Spinal cord (tissue), 9 donors: ENCODE measurements at regions not wholly inside any gene's neighbourhood (a gene's known extent, or its start where the extent isn't known, plus 50 kb on each side); places are given as distances from the start of the nearest gene placed in this dataset.

ENCODE experiments used
- DNase-seq, 6 donors: peaks; one replicate each; pipeline versions ENCODE4 v3.0.0 to v3.0.0-alpha.2; 2013 to 2015; ENCODE audit warnings: low spot score in 6 of 6, low read depth in 4 of 6
- H3K27ac ChIP-seq: one replicate; pipeline ENCODE4 v1.5.1; 2013; ENCODE audit warnings: low read depth, low read length, control low read depth
- H3K27me3 ChIP-seq: one replicate; pipeline ENCODE4 v1.6.1; 2013; ENCODE audit warnings: low read length; ENCODE audit not compliant: control insufficient read depth, insufficient read depth
- H3K36me3 ChIP-seq: one replicate; pipeline ENCODE4 v1.6.1; 2013; ENCODE audit warnings: low read length; ENCODE audit not compliant: control insufficient read depth, insufficient read depth
- H3K4me1 ChIP-seq: one replicate; pipeline ENCODE4 v1.6.1; 2013; ENCODE audit warnings: low read length; ENCODE audit not compliant: control insufficient read depth, insufficient read depth
- H3K4me3 ChIP-seq: one replicate; pipeline ENCODE4 v1.5.1; 2013; ENCODE audit warnings: low read depth, low read length, control low read depth
- H3K9me3 ChIP-seq: one replicate; pipeline ENCODE4 v1.6.1; 2013; ENCODE audit warnings: low read length; ENCODE audit not compliant: control insufficient read depth, insufficient read depth
- WGBS: methylation state at CpG from one replicate; pipeline ENCODE4 v1.1.5; 2013; ENCODE audit warnings: missing lambda C conversion rate; ENCODE audit not compliant: insufficient coverage; 5-methylcytosine and 5-hydroxymethylcytosine counted together
- donor health status: healthy.

DNA sequence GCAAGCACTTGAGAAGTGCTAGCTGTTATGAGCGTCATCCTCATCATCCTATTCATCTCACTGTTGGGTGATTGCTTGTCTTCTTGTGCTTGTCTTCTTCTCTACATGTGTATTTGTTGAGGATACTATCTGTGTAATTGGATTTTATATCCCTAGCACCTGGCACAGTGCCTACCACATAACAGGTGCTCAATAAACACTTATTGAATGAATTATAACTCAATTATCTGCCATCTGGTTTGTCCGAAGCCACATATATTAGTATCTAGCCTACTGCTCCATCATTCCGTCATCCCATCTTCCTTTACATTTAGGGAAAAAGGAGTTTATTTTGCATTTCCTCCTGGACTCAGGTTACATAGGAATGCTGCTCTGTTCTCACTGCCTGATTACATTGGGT is 330.4 kb upstream of the ETAA1 start:
- Histone ChIP-seq H3K4me3 (no peak overlapping the region), H3K4me1 (no peaks in the 10 kb centered on the region), H3K27me3 (no peaks in the 10 kb centered on the region), H3K36me3 (no peaks in the 10 kb centered on the region), H3K9me3 (no peaks in the 10 kb centered on the region), H3K27ac (no peak overlapping the region)
- DNase-seq, result no peak
- WGBS, result 80% methylated on average over 1 of the region's 3 CpGs

- no peaks in the 10 kb centered on the region for H3K27me3 ChIP-seq
- no peaks in the 10 kb centered on the region for H3K9me3 ChIP-seq
- DNase-seq, result no peak
- H3K27ac ChIP-seq, result no peak overlapping the region
- no peaks in the 10 kb centered on the region for H3K4me1 ChIP-seq
- H3K4me3 ChIP-seq, result no peak overlapping the region
- no peaks in the 10 kb centered on the region for H3K36me3 ChIP-seq
Observed at GRCh38 chr2:67067656-67068055, 329.5 kb upstream of the ETAA1 start.

- no peaks in the 10 kb centered on the region for H3K36me3 ChIP-seq
- no peak overlapping the region for H3K4me3 ChIP-seq
- H3K27ac ChIP-seq, result no peak overlapping the region
- H3K27me3 ChIP-seq, result no peaks in the 10 kb centered on the region
- no peak for DNase-seq
- H3K9me3 ChIP-seq, result no peaks in the 10 kb centered on the region
- no CpG with 5 or more reads among the region's 1 CpG for WGBS
- H3K4me1 ChIP-seq, result no peaks in the 10 kb centered on the region
Observed at GRCh38 chr2:67070826-67071225, 326.3 kb upstream of the ETAA1 start.

DNA sequence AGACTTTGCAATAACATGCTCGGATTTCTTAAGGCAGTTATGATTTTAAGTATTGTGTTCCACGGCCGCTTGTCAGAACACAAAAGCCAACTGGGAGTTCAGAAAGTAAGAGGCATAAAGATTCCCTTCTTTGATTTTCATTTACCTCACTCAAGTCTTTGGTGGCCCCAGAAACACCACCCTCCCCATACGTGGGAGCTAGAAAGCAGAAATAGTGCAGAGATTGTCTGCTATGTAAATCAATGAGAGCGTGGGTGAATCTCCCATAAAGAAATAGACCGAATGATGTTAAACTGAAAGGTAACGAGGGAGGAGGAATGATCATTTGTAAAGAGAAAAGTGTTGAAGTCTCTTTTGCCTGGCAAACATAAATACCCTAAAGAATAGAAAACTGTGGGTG is 322.1 kb upstream of the ETAA1 start:
- no peak for DNase-seq
- Histone ChIP-seq H3K36me3 (no peaks in the 10 kb centered on the region), H3K4me1 (no peaks in the 10 kb centered on the region), H3K27me3 (no peaks in the 10 kb centered on the region), H3K9me3 (no peaks in the 10 kb centered on the region), H3K4me3 (no peak overlapping the region), H3K27ac (no peak overlapping the region)
- no CpG with 5 or more reads among the region's 7 CpGs for WGBS

DNA sequence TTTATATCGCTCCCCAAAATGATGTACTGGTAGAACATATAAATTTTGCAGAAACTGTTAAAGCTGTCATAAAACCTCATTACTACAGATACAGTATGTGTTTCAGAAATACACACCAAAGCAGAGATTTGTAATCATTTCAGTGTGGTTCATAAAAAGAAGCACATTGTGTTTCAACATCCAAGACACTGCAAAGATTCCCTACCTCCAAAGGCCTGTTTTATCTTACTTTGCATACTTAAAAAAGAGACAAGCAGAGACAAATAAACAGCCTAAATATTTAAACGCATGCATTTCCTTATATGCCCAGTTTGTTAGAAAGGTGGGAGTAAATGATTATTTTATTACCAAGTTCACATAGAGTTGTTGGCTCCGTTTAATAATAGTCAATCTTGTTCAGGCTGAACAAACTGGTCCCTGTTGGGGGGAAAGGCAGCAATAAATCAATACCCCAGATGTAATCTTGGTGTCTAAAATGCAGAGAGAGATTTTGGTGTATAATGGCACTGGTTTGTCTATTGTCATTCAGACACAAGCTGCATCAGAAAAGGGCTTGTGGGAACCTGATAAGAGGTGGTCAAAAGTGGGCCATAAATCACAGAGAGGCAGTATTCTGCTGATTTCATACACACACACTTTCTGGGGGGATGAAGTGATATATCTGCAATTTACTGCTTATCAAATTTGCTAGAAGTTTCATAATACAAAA is 321.4 kb upstream of the ETAA1 start:
- DNase-seq, result peak in 1 of 6 donors; percentile 54
- Histone ChIP-seq H3K9me3 (no peaks in the 10 kb centered on the region), H3K4me3 (no peak overlapping the region), H3K27me3 (no peaks in the 10 kb centered on the region), H3K27ac (no peak overlapping the region), H3K4me1 (no peaks in the 10 kb centered on the region), H3K36me3 (no peaks in the 10 kb centered on the region)
- no CpG with 5 or more reads among the region's 3 CpGs for WGBS

DNA sequence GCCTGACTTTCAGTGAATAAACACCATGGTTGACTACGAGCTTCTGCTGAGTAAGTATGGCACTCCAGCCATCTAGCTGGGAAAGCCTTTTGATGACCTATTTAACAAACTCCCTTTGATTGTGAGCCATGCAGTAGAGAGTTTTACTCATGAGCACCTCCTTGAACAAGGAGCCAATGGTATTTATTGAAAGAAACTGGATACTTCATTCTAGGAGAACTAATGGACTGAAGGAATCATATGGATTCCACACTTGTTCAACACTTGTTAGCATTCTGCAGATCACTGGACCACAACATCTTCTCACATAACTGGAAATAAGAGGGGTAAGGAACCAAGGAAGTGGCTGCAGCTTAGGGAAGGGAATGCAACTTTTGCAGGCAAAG is 320.9 kb upstream of the ETAA1 start:
- Histone ChIP-seq H3K4me3 (no peak overlapping the region), H3K4me1 (no peaks in the 10 kb centered on the region), H3K36me3 (no peaks in the 10 kb centered on the region), H3K27ac (no peak overlapping the region), H3K27me3 (no peaks in the 10 kb centered on the region), H3K9me3 (no peaks in the 10 kb centered on the region)
- DNase-seq, result no peak
- no CpG with 5 or more reads among the region's 1 CpG for WGBS

DNA sequence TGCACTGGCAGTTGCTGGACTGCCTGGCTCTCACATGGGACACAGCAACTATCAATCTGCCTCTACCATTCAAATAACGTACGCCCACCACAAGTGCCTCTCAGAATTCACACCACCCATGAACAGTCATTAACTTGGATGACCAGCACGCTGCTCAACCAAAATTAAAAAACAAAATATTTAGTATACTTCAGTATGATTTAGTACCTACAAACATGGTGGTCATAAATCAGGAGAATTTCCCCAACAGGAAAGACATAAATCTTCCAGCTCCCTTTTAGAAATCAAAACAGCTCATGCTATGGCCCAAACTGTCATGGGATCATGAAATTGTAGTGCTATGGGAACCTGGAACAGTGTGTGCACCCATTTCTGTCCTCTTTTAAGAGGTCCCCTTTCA is 317.4 kb upstream of the ETAA1 start:
- no peaks in the 10 kb centered on the region for H3K9me3 ChIP-seq
- no peaks in the 10 kb centered on the region for H3K4me1 ChIP-seq
- H3K27me3 ChIP-seq, result no peaks in the 10 kb centered on the region
- no peaks in the 10 kb centered on the region for H3K36me3 ChIP-seq
- no CpG with 5 or more reads among the region's 3 CpGs for WGBS
- DNase-seq, result no peak
- H3K27ac ChIP-seq, result no peak overlapping the region
- no peak overlapping the region for H3K4me3 ChIP-seq

- no peak overlapping the region for H3K27ac ChIP-seq
- no peak for DNase-seq
- H3K27me3 ChIP-seq, result no peaks in the 10 kb centered on the region
- H3K4me1 ChIP-seq, result no peaks in the 10 kb centered on the region
- no peaks in the 10 kb centered on the region for H3K9me3 ChIP-seq
- no peak overlapping the region for H3K4me3 ChIP-seq
- H3K36me3 ChIP-seq, result no peaks in the 10 kb centered on the region
Observed at GRCh38 chr2:67082813-67083212, 314.3 kb upstream of the ETAA1 start.

DNA sequence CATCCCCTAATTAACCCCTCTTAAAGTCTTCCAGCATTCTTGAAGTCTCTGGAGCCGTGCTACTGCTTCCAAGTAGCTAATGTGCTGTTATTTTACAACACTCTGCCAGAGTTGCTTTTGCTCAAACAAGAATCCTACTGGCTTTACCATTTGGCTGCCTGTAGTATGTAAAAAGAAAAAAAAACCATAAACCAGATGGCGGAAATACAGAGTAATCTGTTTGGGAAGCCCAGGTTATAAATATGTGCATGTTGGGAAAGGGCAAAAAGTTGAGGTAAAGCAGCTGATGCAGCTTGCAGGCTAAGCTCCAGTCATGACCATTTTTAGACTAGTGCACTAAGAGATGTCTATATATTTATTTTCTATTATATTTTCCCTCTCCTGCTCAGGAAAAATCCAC is 313.2 kb upstream of the ETAA1 start:
- H3K36me3 ChIP-seq, result no peaks in the 10 kb centered on the region
- H3K27ac ChIP-seq, result no peak overlapping the region
- H3K4me1 ChIP-seq, result no peaks in the 10 kb centered on the region
- no peaks in the 10 kb centered on the region for H3K9me3 ChIP-seq
- H3K27me3 ChIP-seq, result no peaks in the 10 kb centered on the region
- H3K4me3 ChIP-seq, result no peak overlapping the region
- DNase-seq, result peak in 2 of 6 donors; percentile 32 to 50
- WGBS, result 59% methylated on average over 2 of the region's 2 CpGs

GRCh38 chr2:67085146-67085545 is 312.0 kb upstream of the ETAA1 start:
- DNase-seq, result no peak
- H3K4me1 ChIP-seq, result no peaks in the 10 kb centered on the region
- no peaks in the 10 kb centered on the region for H3K9me3 ChIP-seq
- H3K27ac ChIP-seq, result no peak overlapping the region
- H3K4me3 ChIP-seq, result no peak overlapping the region
- no peaks in the 10 kb centered on the region for H3K27me3 ChIP-seq
- 91% methylated on average over 3 of the region's 4 CpGs for WGBS
- no peaks in the 10 kb centered on the region for H3K36me3 ChIP-seq
